ENCODE measurements at regions not wholly inside any gene's neighbourhood (a gene's known extent, or its start where the extent isn't known, plus 50 kb on each side); places are given as distances from the start of the nearest gene placed in this dataset.

DNA sequence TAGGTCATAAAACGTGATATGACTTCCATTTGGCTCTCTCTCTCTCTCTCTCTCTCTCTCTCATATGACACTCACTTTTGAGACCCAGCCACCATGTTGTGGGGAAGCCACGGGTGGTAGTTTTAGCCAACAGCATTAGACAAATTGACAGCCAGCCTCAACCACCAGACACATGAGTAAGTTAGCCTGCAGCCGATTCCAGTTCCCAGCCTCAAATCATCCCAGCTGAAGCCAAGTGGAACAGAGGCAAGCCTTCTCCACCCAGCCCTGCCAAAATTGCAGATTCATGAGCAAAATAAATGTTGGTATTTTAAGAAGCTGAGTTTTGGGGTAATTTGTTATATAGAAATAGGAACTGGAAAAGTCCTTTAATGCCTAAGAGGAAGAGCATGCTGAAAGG, 98.0 kb upstream of the DNAH14 start:
- no peak overlapping the region for H3K14ac ChIP-seq (ENCODE audit: insufficient read length)
- no peaks in the 10 kb centered on the region for H3K27me3 ChIP-seq (replicated peaks in 1 of 4; ENCODE audit: control insufficient read depth in 3 of 4, extremely low read depth in 1 of 4, insufficient read depth in 3 of 4, low read length in 3 of 4)
- no peak overlapping the region for H3K56ac ChIP-seq (replicated peaks; ENCODE audit: insufficient read length, low read depth, low read length)
- no peak overlapping the region for H2AFZ ChIP-seq (ENCODE audit: low read length)
- no peak overlapping the region for H3K9ac ChIP-seq (replicated peaks in 1 of 4; ENCODE audit: extremely low read depth in 1 of 4, low read depth in 3 of 4, low read length in 3 of 4)
- DNase-seq (ENCODE audit: low read depth in 1 of 2, low spot score in 2 of 2) (no peak), FAIRE-seq (no peak)
- TF ChIP-seq TAF1 (IDR thresholded peaks at IDR 0.05; ENCODE audit: low read depth, low read length) (no peak), CHD2 (IDR thresholded peaks at IDR 0.05; ENCODE audit: low read length) (no peak), HDAC6 (IDR thresholded peaks at IDR 0.05; ENCODE audit: low read depth, low read length) (no peak), TBP (IDR thresholded peaks at IDR 0.05; ENCODE audit: low read depth, low read length) (no peak), CBX8 (IDR thresholded peaks at IDR 0.05; ENCODE audit: borderline replicate concordance, low read depth, low read length) (no peak), FOSL1 (IDR thresholded peaks at IDR 0.05; ENCODE audit: insufficient read depth, low read depth, low read length) (no peak), ASH2L (IDR thresholded peaks at IDR 0.05; ENCODE audit: low read length) (no peak)
- WGBS, 2 experiments (ENCODE audit: extremely low coverage in 1 of 2, insufficient coverage in 1 of 2, insufficient read length in 1 of 2, insufficient replicate concordance in 2 of 2, low coverage in 1 of 2, low lambda C conversion rate in 2 of 2, missing lambda C conversion rate in 1 of 2): 86% methylated on average over 3 of the region's 3 CpGs; no CpG with 5 or more reads in 1 of the 2 experiments
- H2BK12ac ChIP-seq (ENCODE audit: low read depth, low read length): no peak overlapping the region
- no peak overlapping the region for H2BK20ac ChIP-seq (ENCODE audit: low read length)
- no peak overlapping the region for H3K4me3 ChIP-seq (ENCODE audit: extremely low read depth in 1 of 4, insufficient read depth in 2 of 4, low read depth in 3 of 4, low read length in 4 of 4)
- no peaks in the 10 kb centered on the region for H3K79me1 ChIP-seq (ENCODE audit: low read depth, low read length)
- H3K23me2 ChIP-seq (ENCODE audit: low read depth, low read length): no peaks in the 10 kb centered on the region
- no peak overlapping the region for H3K4me2 ChIP-seq (ENCODE audit: insufficient read depth in 1 of 2, low read depth in 2 of 2, low read length in 2 of 2)
- H4K5ac ChIP-seq (ENCODE audit: insufficient read length, low read depth, low read length): no peak overlapping the region
- no peaks in the 10 kb centered on the region for H3K4me1 ChIP-seq (replicated peaks in 1 of 4; ENCODE audit: control insufficient read depth in 3 of 4, insufficient read depth in 4 of 4, low read length in 3 of 4)
- H2BK5ac ChIP-seq (ENCODE audit: low read depth, low read length): no peak overlapping the region
- no peak overlapping the region for H3K23ac ChIP-seq (ENCODE audit: insufficient read length)
- H3K18ac ChIP-seq (ENCODE audit: extremely low read depth, low read length): no peak overlapping the region
- no peaks in the 10 kb centered on the region for H3K79me2 ChIP-seq (ENCODE audit: control insufficient read depth in 1 of 2, insufficient read depth in 2 of 2, low read length in 2 of 2)
- no peak overlapping the region for H3K4ac ChIP-seq (replicated peaks; ENCODE audit: insufficient read length, low read depth, low read length)
- H4K20me1 ChIP-seq (replicated peaks in 1 of 2; ENCODE audit: control insufficient read depth in 1 of 2, insufficient read depth in 2 of 2, low read length in 2 of 2): no peaks in the 10 kb centered on the region
- no peak overlapping the region for H4K8ac ChIP-seq (ENCODE audit: extremely low read depth, insufficient read depth, low read length)
- peaks cover 0 to 3% (median 0%) of the 10 kb centered on the region in 4 experiments; a peak in 1 of 8 replicates for H3K36me3 ChIP-seq (ENCODE audit: control insufficient read depth in 2 of 4, insufficient read depth in 4 of 4, low read length in 3 of 4)
- H3K9me3 ChIP-seq (ENCODE audit: insufficient read depth in 2 of 2, low read depth in 1 of 2, low read length in 1 of 2): peaks cover 8 to 10% of the 10 kb centered on the region in 2 experiments; a peak in 3 of 4 replicates
- no peak overlapping the region for H3K27ac ChIP-seq (ENCODE audit: low read depth, low read length)
- H2AK5ac ChIP-seq (ENCODE audit: low read depth, low read length): no peak overlapping the region
- no peak overlapping the region for H2BK15ac ChIP-seq (ENCODE audit: low read length)
- ChIA-PET POLR2A (ENCODE audit: partially characterized antibody) (no interaction called here), CTCF (ENCODE audit: partially characterized antibody) (interaction anchor here (11.4 kb wide), 1 partner anchor 21 kb away, joined by 93 read pairs; no protein-coding TSS in a partner anchor)
- no peak overlapping the region for H2BK120ac ChIP-seq (replicated peaks; ENCODE audit: low read depth, low read length)
- H4K91ac ChIP-seq (replicated peaks; ENCODE audit: insufficient read length, low read length): no peak overlapping the region
